ENCODE measurements at regions not wholly inside any gene's neighbourhood (a gene's known extent, or its start where the extent isn't known, plus 50 kb on each side); places are given as distances from the start of the nearest gene placed in this dataset.

- TF ChIP-seq CTCF (IDR thresholded peaks at IDR 0.05) (no peak), POLR2A (IDR thresholded peaks at IDR 0.05) (no peak)
- 65 to 66% methylated on average over 6 of the region's 6 CpGs for WGBS, 2 donors
- H3K9me3 ChIP-seq = no peaks in the 10 kb centered on the region
- DNase-seq = no peak
- intact Hi-C loops (cut with DNase I) = no loop called here
- H3K4me1 ChIP-seq = no peaks in the 10 kb centered on the region
- H3K36me3 ChIP-seq = no peaks in the 10 kb centered on the region
- H3K27me3 ChIP-seq = no peaks in the 10 kb centered on the region
- no peak overlapping the region for H3K4me3 ChIP-seq
- H3K27ac ChIP-seq = no peak overlapping the region
These were observed 1319.5 kb downstream of the BRINP3 start for GRCh38 chr1:189158155-189158554.

- H3K27ac ChIP-seq = no peak overlapping the region
- no peaks in the 10 kb centered on the region for H3K9me3 ChIP-seq
- H3K4me1 ChIP-seq = no peaks in the 10 kb centered on the region
- no peak overlapping the region for H3K4me3 ChIP-seq
- TF ChIP-seq CTCF (IDR thresholded peaks at IDR 0.05) = no peak
- no peak for TF ChIP-seq POLR2A (IDR thresholded peaks at IDR 0.05)
- no peaks in the 10 kb centered on the region for H3K36me3 ChIP-seq
- WGBS, 2 donors = 85 to 94% methylated on average over 1 of the region's 1 CpG
- intact Hi-C loops (cut with DNase I) = no loop called here
- no peak for DNase-seq
- no peaks in the 10 kb centered on the region for H3K27me3 ChIP-seq
These were observed 1301.8 kb downstream of the BRINP3 start for GRCh38 chr1:189175889-189176288.

- no peak for DNase-seq
- TF ChIP-seq POLR2A (IDR thresholded peaks at IDR 0.05) (no peak), CTCF (IDR thresholded peaks at IDR 0.05) (no peak)
- Histone ChIP-seq H3K4me3 (no peak overlapping the region), H3K36me3 (no peaks in the 10 kb centered on the region), H3K9me3 (no peaks in the 10 kb centered on the region), H3K27me3 (no peaks in the 10 kb centered on the region), H3K4me1 (no peaks in the 10 kb centered on the region), H3K27ac (no peak overlapping the region)
- intact Hi-C loops (cut with DNase I) = no loop called here
These were observed 1297.6 kb downstream of the BRINP3 start for GRCh38 chr1:189180057-189180456.

GRCh38 chr1:189185097-189185496, 1292.6 kb downstream of the BRINP3 start:
- Histone ChIP-seq H3K27me3 (no peaks in the 10 kb centered on the region), H3K4me3 (no peak overlapping the region), H3K4me1 (no peaks in the 10 kb centered on the region), H3K27ac (no peak overlapping the region), H3K9me3 (no peaks in the 10 kb centered on the region), H3K36me3 (no peaks in the 10 kb centered on the region)
- TF ChIP-seq CTCF (IDR thresholded peaks at IDR 0.05) (no peak), POLR2A (IDR thresholded peaks at IDR 0.05) (no peak)
- intact Hi-C loops (cut with DNase I) = no loop called here
- DNase-seq = no peak
- 35 to 47% methylated on average over 2 of the region's 2 CpGs for WGBS, 2 donors

- Histone ChIP-seq H3K36me3 (no peaks in the 10 kb centered on the region), H3K4me1 (no peaks in the 10 kb centered on the region), H3K27ac (no peak overlapping the region), H3K9me3 (no peaks in the 10 kb centered on the region), H3K4me3 (no peak overlapping the region), H3K27me3 (no peaks in the 10 kb centered on the region)
- no peak for DNase-seq
- intact Hi-C loops (cut with DNase I) = no loop called here
- 55 to 67% methylated on average over 2 of the region's 2 CpGs for WGBS, 2 donors
- no peak for TF ChIP-seq POLR2A (IDR thresholded peaks at IDR 0.05)
- TF ChIP-seq CTCF (IDR thresholded peaks at IDR 0.05) = no peak
These were observed 1284.7 kb downstream of the BRINP3 start for GRCh38 chr1:189192741-189193520.

Measured in esophagus squamous epithelium (tissue), 5 donors.